Liver (tissue), 3 donors: ENCODE measurements at regions not wholly inside any gene's neighbourhood (a gene's known extent, or its start where the extent isn't known, plus 50 kb on each side); places are given as distances from the start of the nearest gene placed in this dataset.

Source experiments
- CTCF ChIP-seq: fragments of 150-350 bp; IDR thresholded peaks from 2 replicates; pipeline ENCODE4 v1.5.1; 2017; ENCODE audit warnings: improper control_type of control experiment, low read depth, low read length; ENCODE audit not compliant: missing input control
- RAD21 ChIP-seq, 2 donors: IDR thresholded peaks; 2 replicates each; pipeline ENCODE4 v1.6.1; 2016; ENCODE audit warnings: antibody characterized with exemption in 2 of 2, mild to moderate bottlenecking in 2 of 2
- donor health status: healthy.
- donor health status: healthy.

DNA sequence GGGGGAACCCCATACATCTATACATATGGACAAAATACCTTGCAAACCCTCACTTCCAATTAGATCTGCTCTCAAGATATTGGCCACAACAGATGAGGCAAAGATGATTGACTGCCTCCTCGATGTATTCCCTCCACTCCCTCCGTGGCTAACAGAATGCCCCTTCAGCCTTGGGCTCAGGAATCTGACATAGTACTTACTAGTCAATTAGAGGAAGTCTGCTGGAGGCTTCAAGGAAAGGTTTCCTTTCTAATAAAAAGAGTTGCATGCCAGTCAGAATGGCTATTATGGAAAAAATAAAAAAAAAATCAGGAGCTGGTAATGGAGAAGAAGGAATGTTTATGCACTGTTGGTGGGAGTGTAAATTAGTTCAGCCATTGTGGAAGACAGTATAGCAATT is 90.4 kb upstream of the VAV3 start:
- TF ChIP-seq CTCF: no peak
- TF ChIP-seq RAD21 (IDR thresholded peaks at IDR 0.05): no peak
